WI38 (cell line): ENCODE measurements at regions not wholly inside any gene's neighbourhood (a gene's known extent, or its start where the extent isn't known, plus 50 kb on each side); places are given as distances from the start of the nearest gene placed in this dataset.

Experiments used
- H3K4me3 ChIP-seq: 2 replicates; pipeline ENCODE4 v1.5.1; 2011; ENCODE audit warnings: low read depth, mild to moderate bottlenecking, control low read depth, low read length
- CTCF ChIP-seq: IDR thresholded peaks from 2 replicates; pipeline ENCODE4 v1.5.1; 2012; ENCODE audit warnings: low read depth, mild to moderate bottlenecking, control low read depth, low read length

GRCh38 chr19:28456252-28456651, 756.7 kb downstream of the UQCRFS1 start:
- TF ChIP-seq CTCF: no peak
- H3K4me3 ChIP-seq: no peak overlapping the region

GRCh38 chr19:28454083-28454482, 758.9 kb downstream of the UQCRFS1 start:
- TF ChIP-seq CTCF: no peak
- H3K4me3 ChIP-seq: no peak overlapping the region

GRCh38 chr19:28453420-28453819, 759.5 kb downstream of the UQCRFS1 start:
- H3K4me3 ChIP-seq: no peak overlapping the region
- no peak for TF ChIP-seq CTCF

GRCh38 chr19:28449803-28450202, 763.1 kb downstream of the UQCRFS1 start:
- TF ChIP-seq CTCF: no peak
- H3K4me3 ChIP-seq: no peak overlapping the region

GRCh38 chr19:28446511-28446910, 766.4 kb downstream of the UQCRFS1 start:
- H3K4me3 ChIP-seq: no peak overlapping the region
- no peak for TF ChIP-seq CTCF

- TF ChIP-seq CTCF: no peak
- H3K4me3 ChIP-seq: no peak overlapping the region
These were observed 767.1 kb downstream of the UQCRFS1 start for GRCh38 chr19:28445826-28446225.

- H3K4me3 ChIP-seq: no peak overlapping the region
- TF ChIP-seq CTCF: no peak
These were observed 768.6 kb downstream of the UQCRFS1 start for GRCh38 chr19:28444362-28444761.
